HEK293 (cell line): ENCODE measurements at regions not wholly inside any gene's neighbourhood (a gene's known extent, or its start where the extent isn't known, plus 50 kb on each side); places are given as distances from the start of the nearest gene placed in this dataset.

Experiments used
- CTCF ChIA-PET: fragments of 350-600 bp; formaldehyde crosslinking; extraction: SDS; loops from one replicate; lab custom pipeline; 2021; ENCODE audit warnings: antibody characterized with exemption; lab: Yijun Ruan, JAX
- POLR2A ChIA-PET: fragments of 300-600 bp; formaldehyde crosslinking; extraction: SDS; loops from one replicate; lab custom pipeline; 2020; ENCODE audit warnings: antibody characterized with exemption, inconsistent platforms; lab: Yijun Ruan, JAX
- H3K27ac ChIP-seq: fragments of 200-500 bp; sonication (Bioruptor generic); 2 replicates; pipeline ENCODE4 v1.5.1; 2014; ENCODE audit warnings: low read depth, low read length, control low read depth, inconsistent platforms; ENCODE audit errors: extremely low read depth
- H3K36me3 ChIP-seq, 2 experiments: fragments of 200-500 bp in 1 of 2; sonication (Bioruptor generic) in 1 of 2; 1 replicate in 1 of 2; 2 replicates in 1 of 2; pipeline ENCODE4 v1.5.1; 2014 to 2017; ENCODE audit warnings: inconsistent platforms in 2 of 2, low read length in 2 of 2; ENCODE audit not compliant: control insufficient read depth in 2 of 2, insufficient read depth in 1 of 2
- H3K4me1 ChIP-seq: fragments of 200-500 bp; sonication (Bioruptor generic); 2 replicates; pipeline ENCODE4 v1.5.1; 2014; ENCODE audit warnings: mild to moderate bottlenecking, low read length, inconsistent platforms; ENCODE audit not compliant: control insufficient read depth, insufficient read depth
- H3K4me3 ChIP-seq: 2 replicates; pipeline ENCODE4 v1.5.1; 2011; ENCODE audit warnings: low read depth, mild to moderate bottlenecking, control low read depth, low read length, moderate library complexity
- H3K9me3 ChIP-seq: fragments of 200-500 bp; sonication (Bioruptor generic); 2 replicates; pipeline ENCODE4 v1.5.1; 2014; ENCODE audit warnings: low read depth, low read length, inconsistent platforms; ENCODE audit not compliant: control insufficient read depth, insufficient read depth
- HOXA7 ChIP-seq: sonication (generic); formaldehyde crosslinking; IDR thresholded peaks from 2 replicates; pipeline ENCODE4 v1.8.1; 2022; ENCODE audit warnings: missing genetic modification reagents, borderline replicate concordance
- KLF1 ChIP-seq: fragments of 450-650 bp; formaldehyde crosslinking; IDR thresholded peaks from 2 replicates; pipeline ENCODE4 v1.5.1; 2016; ENCODE audit warnings: missing biosample characterization, missing genetic modification characterization
- ZBTB21 ChIP-seq: fragments of 450-650 bp; formaldehyde crosslinking; IDR thresholded peaks from 2 replicates; pipeline ENCODE4 v1.5.1; 2017; ENCODE audit warnings: missing biosample characterization, missing genetic modification characterization
- ZBTB26 ChIP-seq: fragments of 450-650 bp; formaldehyde crosslinking; optimal IDR thresholded peaks from 2 replicates; pipeline ENCODE3; 2016; ENCODE audit warnings: missing biosample characterization, mild to moderate bottlenecking, missing genetic modification characterization
- ZFP3 ChIP-seq: fragments of 450-650 bp; formaldehyde crosslinking; IDR thresholded peaks from 2 replicates; pipeline ENCODE4 v1.5.1; 2016; ENCODE audit warnings: low read depth, missing biosample characterization, missing genetic modification characterization
- ZNF114 ChIP-seq: fragments of 450-650 bp; formaldehyde crosslinking; IDR thresholded peaks from 2 replicates; pipeline ENCODE4 v1.5.0; 2017; ENCODE audit warnings: missing biosample characterization, missing genetic modification characterization
- ZNF148 ChIP-seq: fragments of 450-650 bp; formaldehyde crosslinking; IDR thresholded peaks from 2 replicates; pipeline ENCODE4 v1.5.0; 2017; ENCODE audit warnings: missing biosample characterization, missing genetic modification characterization, borderline replicate concordance
- ZNF155 ChIP-seq: fragments of 450-650 bp; formaldehyde crosslinking; IDR thresholded peaks from 2 replicates; pipeline ENCODE4 v1.5.1; 2016; ENCODE audit warnings: missing biosample characterization, missing genetic modification characterization
- ZNF202 ChIP-seq: fragments of 450-650 bp; formaldehyde crosslinking; IDR thresholded peaks from 2 replicates; pipeline ENCODE4 v1.5.1; 2016; ENCODE audit warnings: missing biosample characterization, missing genetic modification characterization, borderline replicate concordance
- ZNF350 ChIP-seq: fragments of 450-650 bp; formaldehyde crosslinking; IDR thresholded peaks from 2 replicates; pipeline ENCODE4 v1.5.0; 2017; ENCODE audit warnings: missing biosample characterization, mild to moderate bottlenecking, missing genetic modification characterization
- ZNF354C ChIP-seq: fragments of 450-650 bp; formaldehyde crosslinking; IDR thresholded peaks from 2 replicates; pipeline ENCODE4 v1.5.1; 2016; ENCODE audit warnings: missing biosample characterization, missing genetic modification characterization, low read depth, borderline replicate concordance
- ZNF391 ChIP-seq: fragments of 450-650 bp; formaldehyde crosslinking; IDR thresholded peaks from 2 replicates; pipeline ENCODE4 v1.5.1; 2016; ENCODE audit warnings: low read depth, missing biosample characterization, missing genetic modification characterization, borderline replicate concordance
- ZNF449 ChIP-seq: fragments of 450-650 bp; formaldehyde crosslinking; IDR thresholded peaks from 2 replicates; pipeline ENCODE4 v1.5.1; 2017; ENCODE audit warnings: missing biosample characterization, mild to moderate bottlenecking, missing genetic modification characterization, moderate library complexity
- ZNF510 ChIP-seq: fragments of 450-650 bp; formaldehyde crosslinking; IDR thresholded peaks from 2 replicates; pipeline ENCODE4 v1.5.1; 2018; ENCODE audit warnings: mild to moderate bottlenecking, missing genetic modification characterization, missing biosample characterization; ENCODE audit not compliant: insufficient replicate concordance
- ZNF558 ChIP-seq: fragments of 450-650 bp; formaldehyde crosslinking; IDR thresholded peaks from 2 replicates; pipeline ENCODE4 v1.5.1; 2016; ENCODE audit warnings: missing biosample characterization, missing genetic modification characterization
- ZNF600 ChIP-seq: fragments of 450-650 bp; formaldehyde crosslinking; IDR thresholded peaks from 2 replicates; pipeline ENCODE4 v1.5.1; 2016; ENCODE audit warnings: missing biosample characterization, missing genetic modification characterization
- ZNF624 ChIP-seq: fragments of 450-650 bp; formaldehyde crosslinking; IDR thresholded peaks from 2 replicates; pipeline ENCODE4 v1.5.1; 2017; ENCODE audit warnings: missing biosample characterization, missing genetic modification characterization
- TF ChIP-seq, protein P1 (sequence below): fragments of 450-650 bp; formaldehyde crosslinking; IDR thresholded peaks from 2 replicates; pipeline ENCODE4 v1.5.1; 2016; ENCODE audit warnings: missing biosample characterization, missing genetic modification characterization
- TF ChIP-seq, protein P2 (sequence below): fragments of 450-650 bp; formaldehyde crosslinking; IDR thresholded peaks from 2 replicates; pipeline ENCODE4 v1.5.1; 2016; ENCODE audit warnings: missing biosample characterization, missing genetic modification characterization, borderline replicate concordance
- TF ChIP-seq, protein P3 (sequence below): fragments of 450-650 bp; formaldehyde crosslinking; conservative IDR thresholded peaks from 2 replicates; pipeline ENCODE4 v1.5.1; 2016; ENCODE audit warnings: low read depth, missing biosample characterization, missing genetic modification characterization

- ChIA-PET CTCF (no interaction called here), POLR2A (no interaction called here)
- no peaks in the 10 kb centered on the region for H3K4me1 ChIP-seq
- H3K4me3 ChIP-seq = no peak overlapping the region
- no peaks in the 10 kb centered on the region for H3K36me3 ChIP-seq
- no peak overlapping the region for H3K27ac ChIP-seq
- H3K9me3 ChIP-seq = no peaks in the 10 kb centered on the region
- TF ChIP-seq ZNF148 = no peak
- TF ChIP-seq ZBTB26 (tag by site-specific recombination) = no peak
- no peak for TF ChIP-seq ZFP3 (tag by site-specific recombination)
- no peak for TF ChIP-seq ZNF114 (tag by site-specific recombination)
- no peak for TF ChIP-seq ZNF350 (tag by site-specific recombination)
- no peak for TF ChIP-seq ZNF391 (tag by site-specific recombination)
- TF ChIP-seq ZBTB21 (tag by site-specific recombination) = no peak
- TF ChIP-seq, protein P1, sequence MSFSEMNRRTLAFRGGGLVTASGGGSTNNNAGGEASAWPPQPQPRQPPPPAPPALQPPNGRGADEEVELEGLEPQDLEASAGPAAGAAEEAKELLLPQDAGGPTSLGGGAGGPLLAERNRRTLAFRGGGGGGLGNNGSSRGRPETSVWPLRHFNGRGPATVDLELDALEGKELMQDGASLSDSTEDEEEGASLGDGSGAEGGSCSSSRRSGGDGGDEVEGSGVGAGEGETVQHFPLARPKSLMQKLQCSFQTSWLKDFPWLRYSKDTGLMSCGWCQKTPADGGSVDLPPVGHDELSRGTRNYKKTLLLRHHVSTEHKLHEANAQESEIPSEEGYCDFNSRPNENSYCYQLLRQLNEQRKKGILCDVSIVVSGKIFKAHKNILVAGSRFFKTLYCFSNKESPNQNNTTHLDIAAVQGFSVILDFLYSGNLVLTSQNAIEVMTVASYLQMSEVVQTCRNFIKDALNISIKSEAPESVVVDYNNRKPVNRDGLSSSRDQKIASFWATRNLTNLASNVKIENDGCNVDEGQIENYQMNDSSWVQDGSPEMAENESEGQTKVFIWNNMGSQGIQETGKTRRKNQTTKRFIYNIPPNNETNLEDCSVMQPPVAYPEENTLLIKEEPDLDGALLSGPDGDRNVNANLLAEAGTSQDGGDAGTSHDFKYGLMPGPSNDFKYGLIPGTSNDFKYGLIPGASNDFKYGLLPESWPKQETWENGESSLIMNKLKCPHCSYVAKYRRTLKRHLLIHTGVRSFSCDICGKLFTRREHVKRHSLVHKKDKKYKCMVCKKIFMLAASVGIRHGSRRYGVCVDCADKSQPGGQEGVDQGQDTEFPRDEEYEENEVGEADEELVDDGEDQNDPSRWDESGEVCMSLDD = no peak
- no peak for TF ChIP-seq ZNF354C
- TF ChIP-seq ZNF155 (tag by site-specific recombination) = no peak
- TF ChIP-seq KLF1 = no peak
- TF ChIP-seq ZNF558 = no peak
- no peak for TF ChIP-seq ZNF510
These were observed 367.6 kb downstream of the MIAT start for GRCh38 chr22:27024982-27025381.

- POLR2A ChIA-PET = no interaction called here
- H3K27ac ChIP-seq = no peak overlapping the region
- no peak for TF ChIP-seq HOXA7 (CRISPR knock-in tag)
- TF ChIP-seq ZNF600 (tag by site-specific recombination) = no peak
- TF ChIP-seq, protein P2, sequence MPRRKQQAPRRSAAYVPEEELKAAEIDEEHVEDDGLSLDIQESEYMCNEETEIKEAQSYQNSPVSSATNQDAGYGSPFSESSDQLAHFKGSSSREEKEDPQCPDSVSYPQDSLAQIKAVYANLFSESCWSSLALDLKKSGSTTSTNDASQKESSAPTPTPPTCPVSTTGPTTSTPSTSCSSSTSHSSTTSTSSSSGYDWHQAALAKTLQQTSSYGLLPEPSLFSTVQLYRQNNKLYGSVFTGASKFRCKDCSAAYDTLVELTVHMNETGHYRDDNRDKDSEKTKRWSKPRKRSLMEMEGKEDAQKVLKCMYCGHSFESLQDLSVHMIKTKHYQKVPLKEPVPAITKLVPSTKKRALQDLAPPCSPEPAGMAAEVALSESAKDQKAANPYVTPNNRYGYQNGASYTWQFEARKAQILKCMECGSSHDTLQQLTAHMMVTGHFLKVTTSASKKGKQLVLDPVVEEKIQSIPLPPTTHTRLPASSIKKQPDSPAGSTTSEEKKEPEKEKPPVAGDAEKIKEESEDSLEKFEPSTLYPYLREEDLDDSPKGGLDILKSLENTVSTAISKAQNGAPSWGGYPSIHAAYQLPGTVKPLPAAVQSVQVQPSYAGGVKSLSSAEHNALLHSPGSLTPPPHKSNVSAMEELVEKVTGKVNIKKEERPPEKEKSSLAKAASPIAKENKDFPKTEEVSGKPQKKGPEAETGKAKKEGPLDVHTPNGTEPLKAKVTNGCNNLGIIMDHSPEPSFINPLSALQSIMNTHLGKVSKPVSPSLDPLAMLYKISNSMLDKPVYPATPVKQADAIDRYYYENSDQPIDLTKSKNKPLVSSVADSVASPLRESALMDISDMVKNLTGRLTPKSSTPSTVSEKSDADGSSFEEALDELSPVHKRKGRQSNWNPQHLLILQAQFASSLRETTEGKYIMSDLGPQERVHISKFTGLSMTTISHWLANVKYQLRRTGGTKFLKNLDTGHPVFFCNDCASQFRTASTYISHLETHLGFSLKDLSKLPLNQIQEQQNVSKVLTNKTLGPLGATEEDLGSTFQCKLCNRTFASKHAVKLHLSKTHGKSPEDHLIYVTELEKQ = no peak
- no peak for TF ChIP-seq ZNF624 (tag by site-specific recombination)
- TF ChIP-seq, protein P3, sequence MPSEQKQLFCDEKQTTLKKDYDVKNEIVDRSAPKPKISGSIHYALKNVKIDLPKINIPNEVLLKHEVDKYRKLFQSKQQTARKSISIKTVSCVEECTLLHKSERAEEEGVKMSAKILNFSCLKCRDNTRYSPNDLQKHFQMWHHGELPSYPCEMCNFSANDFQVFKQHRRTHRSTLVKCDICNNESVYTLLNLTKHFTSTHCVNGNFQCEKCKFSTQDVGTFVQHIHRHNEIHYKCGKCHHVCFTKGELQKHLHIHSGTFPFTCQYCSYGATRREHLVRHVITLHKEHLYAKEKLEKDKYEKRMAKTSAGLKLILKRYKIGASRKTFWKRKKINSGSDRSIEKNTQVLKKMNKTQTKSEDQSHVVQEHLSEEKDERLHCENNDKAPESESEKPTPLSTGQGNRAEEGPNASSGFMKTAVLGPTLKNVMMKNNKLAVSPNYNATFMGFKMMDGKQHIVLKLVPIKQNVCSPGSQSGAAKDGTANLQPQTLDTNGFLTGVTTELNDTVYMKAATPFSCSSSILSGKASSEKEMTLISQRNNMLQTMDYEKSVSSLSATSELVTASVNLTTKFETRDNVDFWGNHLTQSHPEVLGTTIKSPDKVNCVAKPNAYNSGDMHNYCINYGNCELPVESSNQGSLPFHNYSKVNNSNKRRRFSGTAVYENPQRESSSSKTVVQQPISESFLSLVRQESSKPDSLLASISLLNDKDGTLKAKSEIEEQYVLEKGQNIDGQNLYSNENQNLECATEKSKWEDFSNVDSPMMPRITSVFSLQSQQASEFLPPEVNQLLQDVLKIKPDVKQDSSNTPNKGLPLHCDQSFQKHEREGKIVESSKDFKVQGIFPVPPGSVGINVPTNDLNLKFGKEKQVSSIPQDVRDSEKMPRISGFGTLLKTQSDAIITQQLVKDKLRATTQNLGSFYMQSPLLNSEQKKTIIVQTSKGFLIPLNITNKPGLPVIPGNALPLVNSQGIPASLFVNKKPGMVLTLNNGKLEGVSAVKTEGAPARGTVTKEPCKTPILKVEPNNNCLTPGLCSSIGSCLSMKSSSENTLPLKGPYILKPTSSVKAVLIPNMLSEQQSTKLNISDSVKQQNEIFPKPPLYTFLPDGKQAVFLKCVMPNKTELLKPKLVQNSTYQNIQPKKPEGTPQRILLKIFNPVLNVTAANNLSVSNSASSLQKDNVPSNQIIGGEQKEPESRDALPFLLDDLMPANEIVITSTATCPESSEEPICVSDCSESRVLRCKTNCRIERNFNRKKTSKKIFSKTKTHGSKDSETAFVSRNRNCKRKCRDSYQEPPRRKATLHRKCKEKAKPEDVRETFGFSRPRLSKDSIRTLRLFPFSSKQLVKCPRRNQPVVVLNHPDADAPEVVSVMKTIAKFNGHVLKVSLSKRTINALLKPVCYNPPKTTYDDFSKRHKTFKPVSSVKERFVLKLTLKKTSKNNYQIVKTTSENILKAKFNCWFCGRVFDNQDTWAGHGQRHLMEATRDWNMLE = no peak
- TF ChIP-seq ZNF449 = no peak
- TF ChIP-seq ZNF202 (tag by site-specific recombination) = no peak
These were observed 370.7 kb downstream of the MIAT start for GRCh38 chr22:27028093-27028492.

More at GRCh38 chr22:27028093-27028492, 370.7 kb downstream of the MIAT start:
- H3K9me3 ChIP-seq = no peaks in the 10 kb centered on the region
- CTCF ChIA-PET = no interaction called here
- no peak overlapping the region for H3K4me3 ChIP-seq
- H3K4me1 ChIP-seq = no peaks in the 10 kb centered on the region
- no peaks in the 10 kb centered on the region for H3K36me3 ChIP-seq
